T-helper 17 cell (primary cell): ENCODE measurements at regions not wholly inside any gene's neighbourhood (a gene's known extent, or its start where the extent isn't known, plus 50 kb on each side); places are given as distances from the start of the nearest gene placed in this dataset.

ENCODE experiments used
- ATAC-seq: fragments of 150-1000 bp; cut with Tn5 transposase; 2 replicates; pipeline ENCODE4 v1.10.0; 2021; ENCODE audit warnings: mild to moderate bottlenecking, moderate library complexity
- DNase-seq, 3 donors: peaks; one replicate each; pipeline versions ENCODE4 v3.0.0 to v3.0.0-alpha.2; 2020 to 2021
- H3K9me3 ChIP-seq: one replicate; pipeline ENCODE4 v1.7.0; 2013; ENCODE audit warnings: low read length, mild to moderate bottlenecking; ENCODE audit not compliant: control insufficient read depth, poor library complexity, severe bottlenecking
- H3K27ac Mint-ChIP-seq: one replicate; pipeline ENCODE4 v1.8.0; 2022; ENCODE audit warnings: mild to moderate bottlenecking, moderate library complexity, mixed read lengths
- H3K27me3 Mint-ChIP-seq: one replicate; pipeline ENCODE4 v1.8.0; 2022; ENCODE audit warnings: mixed read lengths
- H3K36me3 Mint-ChIP-seq: one replicate; pipeline ENCODE4 v1.8.0; 2022; ENCODE audit warnings: low read depth, mixed read lengths
- H3K4me1 Mint-ChIP-seq: one replicate; pipeline ENCODE4 v1.8.0; 2022; ENCODE audit warnings: mild to moderate bottlenecking, mixed read lengths
- H3K4me3 Mint-ChIP-seq: one replicate; pipeline ENCODE4 v1.8.0; 2022; ENCODE audit warnings: mild to moderate bottlenecking, moderate library complexity, mixed read lengths

GRCh38 chr2:238502088-238502810 lies 75.5 kb downstream of the ASB1 start:
- peak overlapping the region; percentile 74 for H3K27ac Mint-ChIP-seq
- peaks cover 4% of the 10 kb centered on the region for H3K4me1 Mint-ChIP-seq
- no peaks in the 10 kb centered on the region for H3K36me3 Mint-ChIP-seq
- H3K9me3 ChIP-seq = no peaks in the 10 kb centered on the region
- no peak overlapping the region for H3K4me3 Mint-ChIP-seq
- no peak for ATAC-seq
- no peak for DNase-seq
- peaks cover 10% of the 10 kb centered on the region for H3K27me3 Mint-ChIP-seq

DNA sequence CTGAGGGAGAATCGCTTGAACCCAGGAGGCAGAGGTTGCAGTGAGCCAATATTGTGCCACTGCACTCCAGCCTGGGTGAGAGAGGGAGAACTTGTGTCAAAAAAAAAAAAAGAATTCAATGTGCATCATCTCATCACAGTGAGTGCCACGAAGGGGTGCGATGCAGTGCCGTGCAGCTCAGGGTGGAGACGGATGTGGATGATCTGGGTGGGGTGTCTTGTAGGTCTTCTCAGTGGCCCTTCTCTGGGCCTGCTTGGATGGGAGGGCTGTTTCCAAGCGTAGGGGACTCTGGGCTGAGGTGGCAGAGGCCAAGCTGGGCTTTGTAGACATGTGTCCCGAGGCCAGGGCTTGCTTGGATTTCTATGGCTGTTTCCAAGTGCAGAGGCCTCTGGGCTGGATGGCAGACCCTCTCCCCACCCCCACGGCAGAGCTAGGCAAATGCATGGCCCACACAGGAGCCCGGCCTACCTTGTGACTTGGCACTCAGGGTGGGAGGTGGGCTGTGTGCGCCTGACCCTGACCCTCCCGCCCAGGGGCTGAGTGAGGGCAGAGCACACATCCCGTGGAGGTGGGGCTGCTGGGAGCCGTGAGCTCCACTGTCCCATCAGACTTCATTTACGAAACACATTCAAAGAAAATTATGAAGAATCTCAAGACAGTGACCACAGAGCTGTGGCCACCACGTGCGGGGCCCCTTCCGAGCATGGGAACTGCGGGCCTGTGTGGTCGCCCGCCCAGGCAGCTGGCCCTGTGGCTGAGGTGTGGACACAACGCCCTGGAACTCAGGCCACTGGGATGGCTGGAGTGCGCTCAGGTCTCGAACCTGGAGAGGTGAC lies 76.4 kb downstream of the ASB1 start:
- H3K4me1 Mint-ChIP-seq = peaks cover 5% of the 10 kb centered on the region
- H3K9me3 ChIP-seq = no peaks in the 10 kb centered on the region
- peaks cover 2% of the 10 kb centered on the region for H3K36me3 Mint-ChIP-seq
- H3K4me3 Mint-ChIP-seq = no peak overlapping the region
- peaks cover 18% of the 10 kb centered on the region for H3K27me3 Mint-ChIP-seq
- H3K27ac Mint-ChIP-seq = peak overlapping the region; percentile 74
- DNase-seq (no peak), ATAC-seq (no peak)

DNA sequence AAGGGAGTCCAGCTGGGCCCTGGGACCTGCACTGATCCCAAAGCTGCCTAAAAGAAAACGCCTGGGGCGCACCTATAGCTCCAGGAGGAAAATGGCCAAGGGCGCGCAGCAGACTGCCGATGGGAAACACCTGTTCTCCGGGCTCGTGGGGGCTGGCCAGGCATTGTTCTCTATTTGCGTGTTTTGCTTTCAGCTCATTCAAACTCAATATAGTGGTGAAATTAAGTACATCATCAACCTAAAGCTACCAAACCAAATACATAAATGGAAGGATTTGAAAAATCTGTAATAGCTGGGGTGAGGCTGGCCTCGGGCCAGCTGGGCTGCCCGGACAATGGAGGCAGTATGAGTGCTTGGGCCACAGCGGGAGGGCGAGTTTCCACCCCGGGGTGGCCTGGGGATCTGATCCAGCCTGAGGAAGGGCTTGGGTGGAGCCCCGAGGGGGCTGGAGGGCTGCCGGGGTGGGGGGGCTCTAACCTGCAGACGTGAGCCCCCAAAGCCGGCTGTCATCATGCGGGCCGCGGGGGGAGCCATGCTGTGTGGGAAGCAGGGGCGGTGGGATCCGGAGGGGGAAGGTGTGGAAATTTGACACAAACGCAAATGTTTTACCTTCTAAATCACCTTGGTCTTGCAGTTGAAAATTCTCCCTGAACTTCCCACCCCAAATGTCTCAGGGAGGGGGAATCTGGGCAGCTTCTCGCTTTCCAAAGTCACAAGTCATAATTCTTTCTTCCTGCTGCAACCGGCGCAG lies 77.6 kb downstream of the ASB1 start:
- Mint-ChIP-seq H3K27ac (no peak overlapping the region), H3K4me1 (peaks cover 5% of the 10 kb centered on the region), H3K36me3 (peaks cover 2% of the 10 kb centered on the region), H3K27me3 (peaks cover 22% of the 10 kb centered on the region), H3K4me3 (no peak overlapping the region)
- no peaks in the 10 kb centered on the region for H3K9me3 ChIP-seq
- no peak for ATAC-seq
- no peak for DNase-seq

GRCh38 chr2:238505119-238505891 lies 78.6 kb downstream of the ASB1 start:
- Mint-ChIP-seq H3K27ac (no peak overlapping the region), H3K4me3 (no peak overlapping the region), H3K36me3 (peaks cover 2% of the 10 kb centered on the region), H3K4me1 (peaks cover 5% of the 10 kb centered on the region), H3K27me3 (peaks cover 22% of the 10 kb centered on the region)
- DNase-seq (no peak), ATAC-seq (no peak)
- H3K9me3 ChIP-seq = no peaks in the 10 kb centered on the region

- Mint-ChIP-seq H3K27me3 (peaks cover 22% of the 10 kb centered on the region), H3K4me3 (no peak overlapping the region), H3K27ac (no peak overlapping the region), H3K36me3 (peaks cover 2% of the 10 kb centered on the region), H3K4me1 (peaks cover 5% of the 10 kb centered on the region)
- DNase-seq (no peak), ATAC-seq (no peak)
- H3K9me3 ChIP-seq = no peaks in the 10 kb centered on the region
These were observed 79.2 kb downstream of the ASB1 start for GRCh38 chr2:238505892-238506280.

DNA sequence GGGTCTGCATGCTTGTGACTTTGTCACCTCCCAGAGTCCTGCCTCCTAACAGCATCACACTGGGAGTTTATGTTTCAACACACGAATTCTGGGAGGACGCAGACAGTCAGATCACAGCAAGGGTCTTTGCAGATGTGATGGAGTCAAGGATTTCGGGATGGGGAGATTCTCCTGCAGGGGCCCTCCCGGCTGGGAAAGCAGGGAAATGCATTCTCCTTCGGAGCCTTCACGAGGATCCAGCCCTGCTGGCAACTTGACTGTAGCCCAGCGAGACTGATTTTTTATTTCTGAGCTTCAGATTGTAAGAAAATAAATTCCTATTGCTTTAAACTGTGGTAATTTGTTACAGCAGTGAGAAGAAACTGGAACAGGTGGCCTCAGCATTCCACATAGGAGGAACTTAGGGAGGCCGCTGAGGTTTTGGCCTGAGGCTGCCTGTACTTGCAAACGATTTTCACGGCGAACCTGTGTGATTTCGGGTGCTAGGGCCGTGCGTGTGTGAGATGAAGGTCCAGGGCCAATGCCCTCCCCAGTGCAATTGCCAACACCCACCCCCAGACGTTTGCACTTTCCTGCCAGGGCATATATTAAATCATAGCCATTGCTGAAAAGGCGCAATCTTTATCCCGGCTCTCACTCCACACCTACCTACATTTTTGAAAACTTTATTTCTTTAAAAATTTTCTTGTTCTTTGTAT lies 79.8 kb downstream of the ASB1 start:
- no peak for ATAC-seq
- Mint-ChIP-seq H3K4me1 (peaks cover 2% of the 10 kb centered on the region), H3K27ac (no peak overlapping the region), H3K27me3 (peaks cover 22% of the 10 kb centered on the region), H3K4me3 (no peak overlapping the region), H3K36me3 (peaks cover 2% of the 10 kb centered on the region)
- no peaks in the 10 kb centered on the region for H3K9me3 ChIP-seq
- no peak for DNase-seq

DNA sequence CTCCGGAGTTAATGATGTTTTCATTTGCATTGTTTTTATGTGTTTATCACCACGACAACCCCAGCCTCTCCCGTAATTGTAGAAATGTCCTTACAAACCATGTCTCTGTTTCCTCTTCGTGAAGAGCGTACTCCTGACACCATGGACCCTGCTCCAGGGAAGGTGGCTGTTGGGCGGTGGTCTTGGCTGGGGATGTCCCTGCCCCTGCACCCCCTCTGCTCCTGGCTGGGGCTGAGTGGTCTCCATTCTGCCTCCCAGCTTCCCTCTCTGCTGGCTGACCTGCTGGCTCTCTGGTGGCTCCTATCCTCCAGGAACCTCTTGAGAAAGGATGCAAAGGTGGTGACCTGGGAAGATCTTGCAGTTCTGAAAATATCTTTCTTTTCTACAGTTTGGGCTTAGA lies 81.1 kb downstream of the ASB1 start:
- Mint-ChIP-seq H3K27ac (no peak overlapping the region), H3K4me3 (no peak overlapping the region), H3K4me1 (peaks cover 2% of the 10 kb centered on the region), H3K36me3 (peaks cover 2% of the 10 kb centered on the region), H3K27me3 (peaks cover 22% of the 10 kb centered on the region)
- ATAC-seq (no peak), DNase-seq (no peak)
- H3K9me3 ChIP-seq = no peaks in the 10 kb centered on the region

DNA sequence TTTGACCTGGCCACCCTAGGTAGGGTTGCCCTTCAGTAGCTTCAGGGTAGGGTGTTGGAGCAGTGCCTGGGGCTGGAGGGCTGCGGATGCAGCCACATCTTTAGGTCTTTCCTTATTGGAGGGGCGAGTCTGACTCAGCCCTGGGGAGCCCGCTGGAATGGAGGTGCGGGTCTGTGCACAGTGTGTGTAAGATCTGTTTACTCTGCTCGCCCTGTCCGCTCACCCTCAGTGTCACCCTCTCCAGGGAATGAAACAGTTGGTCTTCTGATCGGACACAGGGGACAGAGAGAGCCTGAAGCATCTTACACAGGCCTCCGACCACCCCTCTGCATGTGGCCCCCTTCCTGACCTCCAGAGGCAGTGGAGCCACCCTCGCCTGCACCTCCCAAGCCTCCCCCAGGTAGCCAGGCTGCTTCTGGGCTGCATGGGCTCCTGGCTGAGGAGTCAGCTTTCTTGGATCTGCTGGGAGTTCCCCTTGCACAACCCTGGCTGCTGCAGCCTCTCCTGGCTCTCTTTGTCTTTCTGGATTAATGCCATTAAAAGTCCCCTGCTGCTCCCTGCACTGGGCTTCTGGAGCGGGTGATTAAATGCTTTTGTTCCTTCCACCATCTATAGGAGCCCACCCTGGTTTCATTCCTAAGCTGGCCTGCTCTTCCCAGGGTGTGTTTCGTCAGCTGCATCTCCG lies 82.6 kb downstream of the ASB1 start:
- DNase-seq (no peak), ATAC-seq (no peak)
- H3K9me3 ChIP-seq = no peaks in the 10 kb centered on the region
- H3K36me3 Mint-ChIP-seq = peaks cover 2% of the 10 kb centered on the region
- H3K27me3 Mint-ChIP-seq = peaks cover 22% of the 10 kb centered on the region
- peaks cover 2% of the 10 kb centered on the region for H3K4me1 Mint-ChIP-seq
- H3K27ac Mint-ChIP-seq = no peak overlapping the region
- H3K4me3 Mint-ChIP-seq = no peak overlapping the region

- Mint-ChIP-seq H3K4me3 (no peak overlapping the region), H3K27ac (no peak overlapping the region), H3K36me3 (peaks cover 2% of the 10 kb centered on the region), H3K4me1 (peaks cover 2% of the 10 kb centered on the region), H3K27me3 (peaks cover 22% of the 10 kb centered on the region)
- DNase-seq (no peak), ATAC-seq (no peak)
- H3K9me3 ChIP-seq = no peaks in the 10 kb centered on the region
These were observed 83.2 kb downstream of the ASB1 start for GRCh38 chr2:238509903-238510302.

DNA sequence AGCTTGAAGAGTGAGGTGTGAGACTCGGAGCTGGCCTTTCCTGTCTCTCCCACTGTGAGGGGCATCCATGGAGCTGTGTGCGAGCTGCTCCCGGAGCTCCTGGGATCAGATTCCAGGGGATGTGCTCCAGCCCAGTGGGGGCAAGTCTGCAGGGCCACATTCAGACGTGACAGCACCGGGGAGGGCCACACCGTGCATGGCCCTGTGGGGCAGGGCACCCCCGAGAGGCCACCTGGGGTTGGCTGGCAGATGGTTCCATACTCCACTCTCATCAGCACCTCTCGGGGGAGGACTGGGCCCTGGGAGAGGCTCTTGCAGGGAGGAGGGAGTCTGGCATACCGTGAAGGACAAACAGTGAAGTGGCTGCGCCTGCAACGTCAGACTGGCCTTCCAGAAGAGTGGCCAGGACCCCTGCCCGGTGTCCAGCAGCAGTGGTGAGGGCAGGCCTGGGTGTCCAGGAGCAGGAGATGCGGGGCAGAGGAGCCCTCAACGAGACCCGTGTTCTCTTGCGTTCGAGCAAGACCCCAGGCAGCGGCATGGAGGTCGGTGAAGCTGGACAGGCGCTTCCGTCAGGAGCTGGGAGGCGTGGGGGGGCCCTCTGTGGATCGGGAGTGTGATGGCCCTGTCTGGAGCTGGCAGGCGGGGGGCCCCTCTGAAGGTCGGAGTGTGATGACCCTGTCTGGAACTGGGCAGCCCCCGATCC lies 84.3 kb downstream of the ASB1 start:
- Mint-ChIP-seq H3K27me3 (peaks cover 15% of the 10 kb centered on the region), H3K36me3 (peaks cover 2% of the 10 kb centered on the region), H3K4me1 (peaks cover 2% of the 10 kb centered on the region), H3K27ac (no peak overlapping the region), H3K4me3 (no peak overlapping the region)
- DNase-seq (no peak), ATAC-seq (no peak)
- H3K9me3 ChIP-seq = no peaks in the 10 kb centered on the region

GRCh38 chr2:238511614-238511950 lies 84.9 kb downstream of the ASB1 start:
- peaks cover 2% of the 10 kb centered on the region for H3K36me3 Mint-ChIP-seq
- no peak for ATAC-seq
- DNase-seq = no peak
- no peaks in the 10 kb centered on the region for H3K9me3 ChIP-seq
- no peak overlapping the region for H3K4me3 Mint-ChIP-seq
- H3K4me1 Mint-ChIP-seq = peaks cover 2% of the 10 kb centered on the region
- H3K27me3 Mint-ChIP-seq = peaks cover 13% of the 10 kb centered on the region
- H3K27ac Mint-ChIP-seq = no peak overlapping the region
